GM23338 (cell line): ENCODE measurements at regions not wholly inside any gene's neighbourhood (a gene's known extent, or its start where the extent isn't known, plus 50 kb on each side); places are given as distances from the start of the nearest gene placed in this dataset.

Source experiments
- ATAC-seq: fragments of 200-7000 bp; cut with Tn5 transposase; 3 replicates; pipeline ENCODE4 v1.9.1; 2020
- DNase-seq: peaks from one replicate; pipeline ENCODE4 v3.0.0-alpha.2; 2015; ENCODE audit warnings: low spot score
- H2AFZ ChIP-seq: fragments of 200-600 bp; sonication (generic); 2 replicates; pipeline ENCODE4 v1.8.0; 2016; ENCODE audit warnings: antibody characterized with exemption, mild to moderate bottlenecking, moderate library complexity
- H3F3A ChIP-seq: fragments of 200-600 bp; sonication (generic); replicated peaks from 2 replicates; pipeline ENCODE4 v1.8.0; 2017; ENCODE audit warnings: antibody characterized with exemption, mixed run types, low read depth
- H3K27ac ChIP-seq: fragments of 200-600 bp; sonication (generic); 2 replicates; pipeline ENCODE4 v1.6.1; 2016; ENCODE audit warnings: low read depth
- H3K27me3 ChIP-seq: fragments of 200-600 bp; sonication (generic); 2 replicates; pipeline ENCODE4 v1.8.0; 2016; ENCODE audit warnings: mild to moderate bottlenecking, mixed run types, moderate library complexity; ENCODE audit not compliant: insufficient read depth
- H3K36me3 ChIP-seq: fragments of 200-600 bp; sonication (generic); 2 replicates; pipeline ENCODE4 v1.8.0; 2016; ENCODE audit warnings: mild to moderate bottlenecking; ENCODE audit not compliant: insufficient read depth
- H3K4me1 ChIP-seq: fragments of 200-600 bp; sonication (generic); 2 replicates; pipeline ENCODE4 v1.8.0; 2016; ENCODE audit warnings: mild to moderate bottlenecking, moderate library complexity; ENCODE audit not compliant: insufficient read depth
- H3K4me2 ChIP-seq: fragments of 200-600 bp; sonication (generic); 2 replicates; pipeline ENCODE4 v1.7.1; 2017; ENCODE audit warnings: mixed run types
- H3K4me3 ChIP-seq: fragments of 200-600 bp; sonication (generic); 2 replicates; pipeline ENCODE4 v1.6.1; 2016; ENCODE audit warnings: mixed run types
- H3K79me2 ChIP-seq: fragments of 200-600 bp; sonication (generic); replicated peaks from 2 replicates; pipeline ENCODE4 v1.8.0; 2017; ENCODE audit warnings: mild to moderate bottlenecking; ENCODE audit not compliant: insufficient read depth
- H3K9me2 ChIP-seq: fragments of 200-600 bp; sonication (generic); 2 replicates; pipeline ENCODE4 v1.8.0; 2017; ENCODE audit not compliant: insufficient read depth
- H4K20me1 ChIP-seq: fragments of 200-600 bp; sonication (generic); replicated peaks from 2 replicates; pipeline ENCODE4 v1.8.0; 2017; ENCODE audit warnings: mild to moderate bottlenecking; ENCODE audit not compliant: insufficient read depth
- H3K27ac Mint-ChIP-seq: 2 replicates; pipeline ENCODE4 v1.8.0; 2020; ENCODE audit warnings: inconsistent platforms, mild to moderate bottlenecking, moderate library complexity, mixed read lengths
- H3K27me3 Mint-ChIP-seq: 3 replicates; pipeline ENCODE4 v1.8.0; 2022; ENCODE audit warnings: low read depth, mild to moderate bottlenecking, moderate library complexity, mixed read lengths, inconsistent platforms; ENCODE audit not compliant: insufficient read depth, poor library complexity
- H3K36me3 Mint-ChIP-seq: 3 replicates; pipeline ENCODE4 v1.8.0; 2021; ENCODE audit warnings: low read depth, mild to moderate bottlenecking, inconsistent platforms, moderate library complexity, mixed read lengths
- H3K4me1 Mint-ChIP-seq: 3 replicates; pipeline ENCODE4 v1.8.0; 2020; ENCODE audit warnings: mild to moderate bottlenecking, inconsistent platforms, mixed read lengths
- H3K4me3 Mint-ChIP-seq: 3 replicates; pipeline ENCODE4 v1.8.0; 2021; ENCODE audit warnings: moderate library complexity, mild to moderate bottlenecking, inconsistent platforms, mixed read lengths
- H3K9me3 Mint-ChIP-seq: 3 replicates; pipeline ENCODE4 v1.8.0; 2020; ENCODE audit warnings: moderate library complexity, mild to moderate bottlenecking, inconsistent platforms, mixed read lengths
- CREB1 ChIP-seq: fragments of 250-450 bp; sonication (Bioruptor Pico); IDR thresholded peaks from 2 replicates; pipeline ENCODE4 v1.5.0; 2020; ENCODE audit warnings: low read depth, mild to moderate bottlenecking, moderate library complexity
- CTCF ChIP-seq, 2 experiments: fragments of 200-600 bp in 1 of 2; sonication (generic) in 1 of 2; conservative IDR thresholded peaks; 2 replicates each; pipeline versions ENCODE4 v1.5.1 to v1.6.1; 2016 to 2017; ENCODE audit warnings: antibody characterized with exemption in 2 of 2, low read depth in 2 of 2, mild to moderate bottlenecking in 2 of 2, moderate library complexity in 1 of 2
- ETS1 ChIP-seq: IDR thresholded peaks from 2 replicates; pipeline ENCODE4 v1.6.1; 2016; ENCODE audit warnings: antibody characterized with exemption
- EZH2 ChIP-seq: fragments of 200-600 bp; sonication (generic); IDR thresholded peaks from one replicate; pipeline ENCODE4 v1.8.0; 2017; ENCODE audit warnings: antibody characterized with exemption, mild to moderate bottlenecking, low read depth; ENCODE audit not compliant: unreplicated experiment
- EZH2phosphoT487 ChIP-seq: fragments of 200-600 bp; sonication (generic); IDR thresholded peaks from one replicate; pipeline ENCODE4 v1.8.1; 2018; ENCODE audit warnings: antibody characterized with exemption; ENCODE audit not compliant: unreplicated experiment
- JUNB ChIP-seq: IDR thresholded peaks from one replicate; pipeline ENCODE4 v1.6.1; 2016; ENCODE audit warnings: antibody characterized with exemption; ENCODE audit not compliant: unreplicated experiment
- NANOG ChIP-seq: IDR thresholded peaks from 2 replicates; pipeline ENCODE4 v1.6.1; 2016; ENCODE audit warnings: antibody characterized with exemption, borderline replicate concordance
- POLR2AphosphoS5 ChIP-seq: IDR thresholded peaks from 2 replicates; pipeline ENCODE4 v1.6.1; 2016; ENCODE audit warnings: antibody characterized with exemption, low read depth
- REST ChIP-seq: IDR thresholded peaks from one replicate; pipeline ENCODE4 v1.6.1; 2018; ENCODE audit warnings: antibody characterized with exemption; ENCODE audit not compliant: unreplicated experiment
- STAT1 ChIP-seq: IDR thresholded peaks from one replicate; pipeline ENCODE4 v1.6.1; 2016; ENCODE audit warnings: antibody characterized with exemption; ENCODE audit not compliant: unreplicated experiment
- ZNF114 ChIP-seq: fragments of 250-450 bp; sonication (Bioruptor Pico); IDR thresholded peaks from 2 replicates; pipeline ENCODE4 v1.5.0; 2020; ENCODE audit warnings: mild to moderate bottlenecking, moderate library complexity
- ZNF331 ChIP-seq: fragments of 250-450 bp; sonication (Bioruptor Pico); IDR thresholded peaks from 2 replicates; pipeline ENCODE4 v1.5.0; 2020; ENCODE audit warnings: low read depth, mild to moderate bottlenecking, moderate library complexity
- ZNF462 ChIP-seq: fragments of 250-450 bp; sonication (Bioruptor Pico); IDR thresholded peaks from 2 replicates; pipeline ENCODE4 v1.5.0; 2020; ENCODE audit warnings: mild to moderate bottlenecking, moderate library complexity

GRCh38 chr2:120923426-120923825, 187.8 kb downstream of the GLI2 start:
- H3K4me3 Mint-ChIP-seq = no peak overlapping the region
- H3K4me2 ChIP-seq = no peak overlapping the region
- H3K9me3 Mint-ChIP-seq = no peaks in the 10 kb centered on the region

More at GRCh38 chr2:120923426-120923825, 187.8 kb downstream of the GLI2 start:
- Histone ChIP-seq H3K9me2 (no peaks in the 10 kb centered on the region), H4K20me1 (peaks cover 8% of the 10 kb centered on the region; the same call in 1 of the 2 replicates), H2AFZ (no peak overlapping the region), H3K36me3 (no peaks in the 10 kb centered on the region; the same call in 1 of the 2 replicates), H3K27me3 (no peaks in the 10 kb centered on the region), H3F3A (peaks cover 3% of the 10 kb centered on the region; the same call in 1 of the 2 replicates), H3K4me1 (no peaks in the 10 kb centered on the region), H3K27ac (no peak overlapping the region), H3K79me2 (peaks cover 9% of the 10 kb centered on the region), H3K4me3 (no peak overlapping the region)
- H3K27ac Mint-ChIP-seq = no peak overlapping the region
- H3K36me3 Mint-ChIP-seq = peaks cover 5% of the 10 kb centered on the region
- TF ChIP-seq ZNF331 (CRISPR knock-in tag) = no peak
- TF ChIP-seq NANOG = no peak
- TF ChIP-seq REST = no peak
- no peak for TF ChIP-seq ZNF114 (CRISPR knock-in tag)
- TF ChIP-seq ZNF462 (CRISPR knock-in tag) = no peak
- no peak for TF ChIP-seq STAT1
- no peak for TF ChIP-seq EZH2
- no peak for TF ChIP-seq CTCF (conservative IDR thresholded peaks at IDR 0.05; ENCODE audit: low read depth in 2 of 2)
- TF ChIP-seq POLR2AphosphoS5 = no peak
- no peak for TF ChIP-seq JUNB
- no peak for TF ChIP-seq CREB1 (CRISPR knock-in tag)
- no peak for TF ChIP-seq EZH2phosphoT487
- TF ChIP-seq ETS1 = no peak
- DNase-seq (no peak), ATAC-seq (no peak)
- H3K27me3 Mint-ChIP-seq = no peaks in the 10 kb centered on the region
- peaks cover 3% of the 10 kb centered on the region; the same call in 2 of the 3 replicates for H3K4me1 Mint-ChIP-seq
